CD14-positive monocyte (primary cell): ENCODE measurements at regions not wholly inside any gene's neighbourhood (a gene's known extent, or its start where the extent isn't known, plus 50 kb on each side); places are given as distances from the start of the nearest gene placed in this dataset.

ENCODE experiments used
- DNase-seq, 3 donors: peaks; one replicate each; pipeline ENCODE4 v3.0.0-alpha.2; 2011 to 2022
- H2AFZ ChIP-seq: 2 replicates; pipeline ENCODE4 v1.6.0; 2012; ENCODE audit warnings: mild to moderate bottlenecking, low read depth, low read length, inconsistent platforms; ENCODE audit not compliant: insufficient read depth, poor library complexity, severe bottlenecking
- H3K27ac ChIP-seq, 2 donors: 1 replicate in 1 of 2; 2 replicates in 1 of 2; pipeline ENCODE4 v1.5.1; 2012 to 2013; ENCODE audit warnings: low read length in 2 of 2, control low read depth in 1 of 2, inconsistent platforms in 1 of 2, low read depth in 1 of 2, mild to moderate bottlenecking in 1 of 2
- H3K27me3 ChIP-seq, 2 donors: one replicate each; pipeline versions ENCODE4 v1.6.0 to v1.6.1; 2011 to 2013; ENCODE audit warnings: low read length in 2 of 2; ENCODE audit not compliant: control insufficient read depth in 2 of 2, insufficient read depth in 2 of 2
- H3K36me3 ChIP-seq, 2 donors: replicated peaks in 1 of 2; 1 replicate in 1 of 2; 2 replicates in 1 of 2; pipeline versions ENCODE4 v1.5.1 to v1.6.1; 2012 to 2013; ENCODE audit warnings: low read length in 2 of 2, control low read depth in 1 of 2, inconsistent platforms in 1 of 2, mild to moderate bottlenecking in 1 of 2; ENCODE audit not compliant: insufficient read depth in 2 of 2, control insufficient read depth in 1 of 2
- H3K4me1 ChIP-seq, 2 donors: 1 replicate in 1 of 2; 2 replicates in 1 of 2; pipeline versions ENCODE4 v1.5.1 to v1.6.1; 2012 to 2013; ENCODE audit warnings: low read length in 2 of 2, control low read depth in 1 of 2, inconsistent platforms in 1 of 2, mild to moderate bottlenecking in 1 of 2, moderate library complexity in 1 of 2; ENCODE audit not compliant: insufficient read depth in 2 of 2, control insufficient read depth in 1 of 2
- H3K4me2 ChIP-seq: replicated peaks from 2 replicates; pipeline ENCODE3; 2012; ENCODE audit warnings: low read length, moderate library complexity, mild to moderate bottlenecking; ENCODE audit not compliant: poor library complexity, severe bottlenecking; ENCODE audit errors: extremely low read depth
- H3K4me3 ChIP-seq, 3 experiments: fragments of 200-600 bp in 1 of 3; sonication (generic) in 1 of 3; replicated peaks in 1 of 3; 1 replicate in 2 of 3; 2 replicates in 1 of 3; pipeline ENCODE4 v1.5.1; 2011 to 2013; ENCODE audit warnings: low read length in 3 of 3, mild to moderate bottlenecking in 3 of 3, control low read depth in 2 of 3, low read depth in 2 of 3, inconsistent platforms in 1 of 3, moderate library complexity in 1 of 3
- H3K79me2 ChIP-seq: 2 replicates; pipeline ENCODE4 v1.6.0; 2012; ENCODE audit warnings: mild to moderate bottlenecking, control low read depth, inconsistent platforms, low read length, moderate library complexity; ENCODE audit not compliant: insufficient read depth
- H3K9ac ChIP-seq: 2 replicates; pipeline ENCODE4 v1.6.0; 2017; ENCODE audit warnings: low read length, mild to moderate bottlenecking; ENCODE audit not compliant: insufficient read depth, poor library complexity, severe bottlenecking
- H3K9me3 ChIP-seq, 2 donors: replicated peaks in 1 of 2; 1 replicate in 1 of 2; 2 replicates in 1 of 2; pipeline versions ENCODE4 v1.5.1 to v1.6.1; 2012 to 2013; ENCODE audit warnings: low read length in 2 of 2, control low read depth in 1 of 2; ENCODE audit not compliant: control insufficient read depth in 1 of 2, insufficient read depth in 1 of 2
- H4K20me1 ChIP-seq: 2 replicates; pipeline ENCODE4 v1.6.0; 2012; ENCODE audit warnings: mild to moderate bottlenecking, low read length, control low read depth, moderate library complexity; ENCODE audit not compliant: insufficient read depth
- H3K27ac Mint-ChIP-seq, 7 donors: one replicate each; pipeline ENCODE4 v1.8.0; 2020; ENCODE audit warnings: mild to moderate bottlenecking in 7 of 7, mixed read lengths in 7 of 7, moderate library complexity in 6 of 7, inconsistent platforms in 2 of 7
- H3K27me3 Mint-ChIP-seq, 3 donors: one replicate each; pipeline ENCODE4 v1.8.0; 2021 to 2022; ENCODE audit warnings: low read depth in 3 of 3, mild to moderate bottlenecking in 3 of 3, mixed read lengths in 3 of 3, moderate library complexity in 3 of 3, inconsistent platforms in 1 of 3
- H3K36me3 Mint-ChIP-seq, 2 donors: one replicate each; pipeline ENCODE4 v1.8.0; 2020; ENCODE audit warnings: mixed read lengths in 2 of 2, inconsistent platforms in 1 of 2, mild to moderate bottlenecking in 1 of 2
- H3K4me1 Mint-ChIP-seq: one replicate; pipeline ENCODE4 v1.8.0; 2020; ENCODE audit warnings: mild to moderate bottlenecking, mixed read lengths
- H3K4me3 Mint-ChIP-seq, 2 donors: one replicate each; pipeline ENCODE4 v1.8.0; 2020; ENCODE audit warnings: mild to moderate bottlenecking in 2 of 2, mixed read lengths in 2 of 2, moderate library complexity in 1 of 2
- H3K9me3 Mint-ChIP-seq, 7 donors: one replicate each; pipeline ENCODE4 v1.8.0; 2020 to 2022; ENCODE audit warnings: mixed read lengths in 7 of 7, mild to moderate bottlenecking in 6 of 7, moderate library complexity in 6 of 7, inconsistent platforms in 2 of 7
- CTCF ChIP-seq: fragments of 200-600 bp; IDR thresholded peaks from one replicate; pipeline ENCODE4 v1.8.0; 2022; ENCODE audit warnings: antibody characterized with exemption, mild to moderate bottlenecking
- WGBS: methylation state at CpG from one replicate; pipeline ENCODE4 v1.1.5; 2013; ENCODE audit warnings: missing lambda C conversion rate; ENCODE audit not compliant: insufficient coverage; 5-methylcytosine and 5-hydroxymethylcytosine counted together
- intact Hi-C, 2 donors: fragments of 100-400 bp; cut with micrococcal nuclease; formaldehyde crosslinking; loops; one replicate each; pipeline versions ENCODE4 v1.15.0 to v1.15.1; 2023

GRCh38 chr4:44002368-44002767 lies 446.2 kb downstream of the KCTD8 start:
- no peak for DNase-seq
- Histone ChIP-seq H3K79me2 (no peaks in the 10 kb centered on the region), H2AFZ (no peak overlapping the region), H3K27ac (no peak overlapping the region), H3K9ac (no peak overlapping the region), H3K36me3 (no peaks in the 10 kb centered on the region), H3K4me3 (no peak overlapping the region), H3K4me2 (no peak overlapping the region), H3K9me3 (peaks cover 0 to 3% of the 10 kb centered on the region in 2 donors), H4K20me1 (no peaks in the 10 kb centered on the region), H3K27me3 (no peaks in the 10 kb centered on the region), H3K4me1 (no peaks in the 10 kb centered on the region)
- no peaks in the 10 kb centered on the region for H3K9me3 Mint-ChIP-seq
- intact Hi-C loops, result no loop called here
- no peak overlapping the region for H3K27ac Mint-ChIP-seq
- H3K27me3 Mint-ChIP-seq, result no peaks in the 10 kb centered on the region
- no peak for TF ChIP-seq CTCF
- no peak overlapping the region for H3K4me3 Mint-ChIP-seq
- H3K36me3 Mint-ChIP-seq, result no peaks in the 10 kb centered on the region
- no peaks in the 10 kb centered on the region for H3K4me1 Mint-ChIP-seq
- WGBS, result 78% methylated on average over 4 of the region's 5 CpGs

GRCh38 chr4:44016570-44017421 lies 431.8 kb downstream of the KCTD8 start:
- no peaks in the 10 kb centered on the region for H3K27me3 Mint-ChIP-seq
- TF ChIP-seq CTCF, result no peak
- peaks cover 0 to 7% (median 2%) of the 10 kb centered on the region in 7 donors for H3K9me3 Mint-ChIP-seq
- WGBS, result 95% methylated on average over 11 of the region's 18 CpGs
- Histone ChIP-seq H3K4me3 (no peak overlapping the region), H3K9ac (no peak overlapping the region), H4K20me1 (no peaks in the 10 kb centered on the region), H3K27ac (no peak overlapping the region), H3K27me3 (no peaks in the 10 kb centered on the region), H3K4me2 (no peak overlapping the region), H3K4me1 (no peaks in the 10 kb centered on the region), H3K36me3 (no peaks in the 10 kb centered on the region), H3K9me3 (peaks cover 0 to 8% of the 10 kb centered on the region in 2 donors), H3K79me2 (no peaks in the 10 kb centered on the region), H2AFZ (no peak overlapping the region)
- H3K4me3 Mint-ChIP-seq, result no peak overlapping the region
- no peaks in the 10 kb centered on the region for H3K4me1 Mint-ChIP-seq
- intact Hi-C loops, result no loop called here
- no peak overlapping the region for H3K27ac Mint-ChIP-seq
- no peaks in the 10 kb centered on the region for H3K36me3 Mint-ChIP-seq
- DNase-seq, result no peak
